IMR-90 (cell line): ENCODE measurements at regions not wholly inside any gene's neighbourhood (a gene's known extent, or its start where the extent isn't known, plus 50 kb on each side); places are given as distances from the start of the nearest gene placed in this dataset.

Source experiments
- ATAC-seq: fragments of 200-7000 bp; cut with Tn5 transposase; 2 replicates; pipeline ENCODE4 v1.9.1; 2020; ENCODE audit warnings: low read depth, mild to moderate bottlenecking, moderate library complexity
- BruUV-seq: library from RNA; stranded (reverse); fragments of 400-500 nt; replicated peaks from 2 replicates; lab custom pipeline; 2021; lab: Mats Ljungman, UMichigan
- CTCF ChIA-PET: fragments of 300-600 bp; formaldehyde crosslinking; extraction: SDS; loops from one replicate; lab custom pipeline; 2021; ENCODE audit warnings: antibody characterized with exemption; lab: Yijun Ruan, JAX
- POLR2A ChIA-PET: fragments of 300-600 bp; sonication (Branson Sonifier 250); formaldehyde crosslinking; loops from one replicate; lab custom pipeline; 2022; ENCODE audit warnings: antibody characterized with exemption; ENCODE audit not compliant: unreplicated experiment; lab: Charles Lee
- DNase-seq: peaks from one replicate; pipeline ENCODE4 v3.0.0; 2013
- H2AFZ ChIP-seq: replicated peaks from 2 replicates; pipeline ENCODE3; 2013; ENCODE audit warnings: low read length, mild to moderate bottlenecking; ENCODE audit not compliant: poor library complexity
- H2AK5ac ChIP-seq: 2 replicates; pipeline ENCODE4 v1.6.1; 2013; ENCODE audit warnings: low read depth, low read length, inconsistent platforms
- H2AK9ac ChIP-seq: replicated peaks from 2 replicates; pipeline ENCODE3; 2013; ENCODE audit warnings: mild to moderate bottlenecking, low read depth, low read length, moderate library complexity; ENCODE audit not compliant: poor library complexity
- H2BK120ac ChIP-seq: 2 replicates; pipeline ENCODE4 v1.6.1; 2013; ENCODE audit warnings: low read depth, low read length, inconsistent platforms
- H2BK15ac ChIP-seq: 3 replicates; pipeline ENCODE4 v1.6.1; 2013; ENCODE audit warnings: low read depth, low read length, inconsistent platforms
- H2BK20ac ChIP-seq: 2 replicates; pipeline ENCODE4 v1.6.1; 2013; ENCODE audit warnings: low read depth, mild to moderate bottlenecking, inconsistent platforms, low read length, moderate library complexity
- H2BK5ac ChIP-seq: 2 replicates; pipeline ENCODE4 v1.6.1; 2013; ENCODE audit warnings: mild to moderate bottlenecking, low read depth, low read length, inconsistent platforms; ENCODE audit not compliant: poor library complexity, severe bottlenecking
- H3K14ac ChIP-seq: replicated peaks from 2 replicates; pipeline ENCODE4 v1.6.1; 2013; ENCODE audit warnings: low read depth, low read length, inconsistent platforms
- H3K18ac ChIP-seq: 2 replicates; pipeline ENCODE4 v1.6.1; 2013; ENCODE audit warnings: low read depth, low read length, control low read depth
- H3K23ac ChIP-seq: 2 replicates; pipeline ENCODE4 v1.6.1; 2013; ENCODE audit warnings: low read depth, low read length, inconsistent platforms
- H3K27ac ChIP-seq: 2 replicates; pipeline ENCODE4 v1.5.1; 2013; ENCODE audit warnings: mild to moderate bottlenecking, control low read depth, low read length; ENCODE audit not compliant: insufficient read depth
- H3K27me3 ChIP-seq: 2 replicates; pipeline ENCODE4 v1.6.1; 2013; ENCODE audit warnings: low read length; ENCODE audit not compliant: control insufficient read depth, insufficient read depth
- H3K36me3 ChIP-seq: 2 replicates; pipeline ENCODE4 v1.6.1; 2013; ENCODE audit warnings: low read length, mixed read lengths; ENCODE audit not compliant: control insufficient read depth, insufficient read depth
- H3K4ac ChIP-seq: 2 replicates; pipeline ENCODE4 v1.6.1; 2013; ENCODE audit warnings: low read depth, low read length, inconsistent platforms
- H3K4me1 ChIP-seq: 2 replicates; pipeline ENCODE4 v1.6.1; 2013; ENCODE audit warnings: low read length, mixed read lengths; ENCODE audit not compliant: control insufficient read depth, insufficient read depth
- H3K4me2 ChIP-seq: 2 replicates; pipeline ENCODE4 v1.6.1; 2013; ENCODE audit warnings: low read depth, mild to moderate bottlenecking, control low read depth, low read length, moderate library complexity
- H3K4me3 ChIP-seq: 2 replicates; pipeline ENCODE4 v1.5.1; 2013; ENCODE audit warnings: low read depth, mild to moderate bottlenecking, control low read depth, low read length, moderate library complexity; ENCODE audit not compliant: insufficient read depth
- H3K56ac ChIP-seq: 2 replicates; pipeline ENCODE4 v1.6.1; 2013; ENCODE audit warnings: low read length, inconsistent platforms; ENCODE audit not compliant: insufficient read depth; ENCODE audit errors: extremely low read depth
- H3K79me1 ChIP-seq, 2 experiments: 2 replicates each; pipeline ENCODE4 v1.6.1; 2013; ENCODE audit warnings: low read length in 2 of 2, inconsistent platforms in 1 of 2, low read depth in 1 of 2
- H3K9ac ChIP-seq: 2 replicates; pipeline ENCODE4 v1.6.1; 2013; ENCODE audit warnings: low read depth, low read length, control low read depth
- H3K9me1 ChIP-seq: 2 replicates; pipeline ENCODE4 v1.6.1; 2013; ENCODE audit warnings: low read length, inconsistent platforms; ENCODE audit not compliant: insufficient read depth
- H3K9me3 ChIP-seq: 2 replicates; pipeline ENCODE4 v1.6.1; 2013; ENCODE audit warnings: low read length; ENCODE audit not compliant: control insufficient read depth, insufficient read depth
- H4K20me1 ChIP-seq: 2 replicates; pipeline ENCODE4 v1.6.1; 2013; ENCODE audit warnings: low read length, inconsistent platforms; ENCODE audit not compliant: insufficient read depth
- H4K5ac ChIP-seq: 2 replicates; pipeline ENCODE4 v1.6.1; 2013; ENCODE audit warnings: mild to moderate bottlenecking, low read depth, low read length, control low read depth
- H4K8ac ChIP-seq, 2 experiments: 2 replicates each; pipeline ENCODE4 v1.6.1; 2013; ENCODE audit warnings: low read depth in 2 of 2, low read length in 2 of 2, control low read depth in 1 of 2, inconsistent platforms in 1 of 2
- H4K91ac ChIP-seq: 2 replicates; pipeline ENCODE4 v1.6.1; 2013; ENCODE audit warnings: low read depth, low read length, inconsistent platforms; ENCODE audit not compliant: insufficient read depth
- BHLHE40 ChIP-seq: fragments of 150-350 bp; IDR thresholded peaks from 2 replicates; pipeline ENCODE4 v1.6.1; 2016; ENCODE audit warnings: mild to moderate bottlenecking, low read depth, low read length
- CEBPB ChIP-seq: IDR thresholded peaks from 2 replicates; pipeline ENCODE4 v1.6.1; 2012; ENCODE audit warnings: low read depth, low read length, improper control_type of control experiment
- CHD1 ChIP-seq: IDR thresholded peaks from 2 replicates; pipeline ENCODE4 v1.6.1; 2012; ENCODE audit warnings: low read depth, low read length, improper control_type of control experiment
- FOS ChIP-seq: fragments of 150-350 bp; IDR thresholded peaks from 2 replicates; pipeline ENCODE4 v1.6.1; 2016; ENCODE audit warnings: low read depth, low read length
- MAFK ChIP-seq: IDR thresholded peaks from 2 replicates; pipeline ENCODE4 v1.6.1; 2012; ENCODE audit warnings: low read depth, low read length, improper control_type of control experiment
- MAZ ChIP-seq: IDR thresholded peaks from 2 replicates; pipeline ENCODE4 v1.6.1; 2012; ENCODE audit warnings: low read depth, mild to moderate bottlenecking, low read length, improper control_type of control experiment, moderate library complexity, borderline replicate concordance
- MXI1 ChIP-seq: IDR thresholded peaks from 2 replicates; pipeline ENCODE4 v1.6.1; 2012; ENCODE audit warnings: low read depth, mild to moderate bottlenecking, low read length, moderate library complexity, borderline replicate concordance
- NFE2L2 ChIP-seq: fragments of 150-350 bp; IDR thresholded peaks from 2 replicates; pipeline ENCODE4 v1.6.1; 2016; ENCODE audit warnings: low read depth, mild to moderate bottlenecking, low read length
- POLR2A ChIP-seq: IDR thresholded peaks from 2 replicates; pipeline ENCODE4 v1.6.1; 2012; ENCODE audit warnings: mild to moderate bottlenecking, low read depth, low read length
- RAD21 ChIP-seq: IDR thresholded peaks from 2 replicates; pipeline ENCODE4 v1.6.1; 2012; ENCODE audit warnings: low read length, improper control_type of control experiment
- RCOR1 ChIP-seq: IDR thresholded peaks from 2 replicates; pipeline ENCODE4 v1.6.1; 2012; ENCODE audit warnings: mild to moderate bottlenecking, low read length, improper control_type of control experiment; ENCODE audit not compliant: insufficient replicate concordance
- RFX5 ChIP-seq: IDR thresholded peaks from 2 replicates; pipeline ENCODE4 v1.8.0; 2012; ENCODE audit warnings: low read depth, mild to moderate bottlenecking, low read length, moderate library complexity
- SMC3 ChIP-seq: fragments of 150-350 bp; IDR thresholded peaks from 2 replicates; pipeline ENCODE4 v1.6.1; 2016; ENCODE audit warnings: low read depth, mild to moderate bottlenecking, antibody characterized with exemption, low read length, moderate library complexity
- USF2 ChIP-seq: fragments of 150-350 bp; IDR thresholded peaks from 2 replicates; pipeline ENCODE4 v1.6.1; 2017; ENCODE audit warnings: mild to moderate bottlenecking, antibody characterized with exemption, low read length, low read depth
- WGBS, 2 experiments: methylation state at CpG; one replicate each; pipeline versions ENCODE4 v1.1.5 to v1.1.7; 2013; ENCODE audit warnings: missing lambda C conversion rate in 2 of 2; ENCODE audit not compliant: insufficient read length in 1 of 2; ENCODE audit errors: extremely low coverage in 2 of 2; 5-methylcytosine and 5-hydroxymethylcytosine counted together
- dilution Hi-C: fragments of 300-500 bp; cut with HindIII; formaldehyde crosslinking; loops from one replicate; pipeline ENCODE4 v1.14.3; 2018; ENCODE audit warnings: low sequenced_read_pairs; ENCODE audit not compliant: unreplicated experiment
- in situ Hi-C: fragments of 300-500 bp; cut with MboI; formaldehyde crosslinking; loops from 3 replicates; pipeline ENCODE4 v1.14.3; 2019; ENCODE audit warnings: low sequenced_read_pairs, inconsistent platforms, mixed read lengths
- intact Hi-C: fragments of 100-400 bp; cut with micrococcal nuclease; formaldehyde crosslinking; loops from 2 replicates; pipeline ENCODE4 v1.10.0; 2022
- TF ChIP-seq, protein P1 (sequence below): fragments of 150-350 bp; IDR thresholded peaks from 2 replicates; pipeline ENCODE4 v1.6.1; 2016; ENCODE audit warnings: low read depth, mild to moderate bottlenecking, low read length, moderate library complexity, borderline replicate concordance
- TF ChIP-seq, protein P2 (sequence below): conservative IDR thresholded peaks from 2 replicates; pipeline ENCODE4 v1.5.1; 2012; ENCODE audit warnings: mild to moderate bottlenecking, low read depth, low read length, improper control_type of control experiment

DNA sequence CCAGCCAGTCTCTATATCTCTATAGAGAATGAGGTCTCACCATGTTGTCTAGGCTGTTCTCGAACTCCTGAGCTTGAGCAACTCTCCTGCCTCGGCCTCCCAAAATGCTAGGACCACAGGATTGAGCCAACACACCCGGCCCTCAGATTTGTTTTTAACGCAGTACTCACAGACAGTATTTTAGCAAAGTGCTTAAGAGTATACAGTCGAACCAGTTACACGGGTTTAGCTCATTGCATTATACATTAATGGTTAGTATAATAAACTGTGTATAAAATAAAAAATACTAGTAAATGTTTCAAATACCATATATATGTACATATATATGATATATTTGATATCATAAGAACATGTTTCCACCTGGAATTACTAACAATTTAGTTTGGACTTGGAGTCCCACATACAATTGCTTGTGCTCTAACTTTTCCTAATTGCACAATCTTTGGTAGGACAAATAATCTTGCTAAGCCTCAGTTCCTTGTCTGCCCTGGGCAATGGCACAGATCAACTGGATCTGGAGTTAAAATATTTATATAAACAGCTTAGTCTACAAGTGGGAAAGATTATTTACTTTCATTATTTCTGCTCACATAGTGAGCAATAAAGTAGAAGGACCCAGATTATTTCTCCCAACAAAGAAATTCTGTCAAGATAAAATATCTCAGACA lies 508.9 kb upstream of the LRATD1 start:
- ChIA-PET POLR2A (no interaction called here), CTCF (no interaction called here)
- Histone ChIP-seq H3K36me3 (no peaks in the 10 kb centered on the region), H3K27me3 (no peaks in the 10 kb centered on the region), H3K23ac (no peak overlapping the region), H2BK5ac (no peak overlapping the region), H2AK9ac (no peak overlapping the region), H2AK5ac (no peak overlapping the region), H3K56ac (no peak overlapping the region), H3K4me3 (no peak overlapping the region), H2BK15ac (no peak overlapping the region), H3K9me1 (no peaks in the 10 kb centered on the region), H3K9ac (no peak overlapping the region), H4K20me1 (no peaks in the 10 kb centered on the region), H2BK120ac (no peak overlapping the region), H3K79me1 (no peaks in the 10 kb centered on the region), H4K8ac (no peak overlapping the region), H3K18ac (no peak overlapping the region), H2AFZ (no peak overlapping the region), H3K4me1 (no peaks in the 10 kb centered on the region), H3K27ac (no peak overlapping the region), H4K5ac (no peak overlapping the region), H4K91ac (no peak overlapping the region), H3K9me3 (peaks cover 7% of the 10 kb centered on the region), H3K14ac (no peak overlapping the region), H3K4ac (no peak overlapping the region), H2BK20ac (no peak overlapping the region), H3K4me2 (no peak overlapping the region)
- dilution Hi-C loops (no loop called here), in situ Hi-C loops (no loop called here), intact Hi-C loops (no loop called here)
- TF ChIP-seq MAZ (no peak), SMC3 (no peak), USF2 (no peak), CEBPB (no peak), MAFK (no peak), NFE2L2 (no peak), RFX5 (no peak), BHLHE40 (no peak), RCOR1 (no peak), FOS (no peak), RAD21 (no peak), POLR2A (no peak), CHD1 (no peak), MXI1 (no peak)
- TF ChIP-seq, protein P1, sequence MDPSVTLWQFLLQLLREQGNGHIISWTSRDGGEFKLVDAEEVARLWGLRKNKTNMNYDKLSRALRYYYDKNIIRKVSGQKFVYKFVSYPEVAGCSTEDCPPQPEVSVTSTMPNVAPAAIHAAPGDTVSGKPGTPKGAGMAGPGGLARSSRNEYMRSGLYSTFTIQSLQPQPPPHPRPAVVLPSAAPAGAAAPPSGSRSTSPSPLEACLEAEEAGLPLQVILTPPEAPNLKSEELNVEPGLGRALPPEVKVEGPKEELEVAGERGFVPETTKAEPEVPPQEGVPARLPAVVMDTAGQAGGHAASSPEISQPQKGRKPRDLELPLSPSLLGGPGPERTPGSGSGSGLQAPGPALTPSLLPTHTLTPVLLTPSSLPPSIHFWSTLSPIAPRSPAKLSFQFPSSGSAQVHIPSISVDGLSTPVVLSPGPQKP = no peak
- TF ChIP-seq, protein P2, sequence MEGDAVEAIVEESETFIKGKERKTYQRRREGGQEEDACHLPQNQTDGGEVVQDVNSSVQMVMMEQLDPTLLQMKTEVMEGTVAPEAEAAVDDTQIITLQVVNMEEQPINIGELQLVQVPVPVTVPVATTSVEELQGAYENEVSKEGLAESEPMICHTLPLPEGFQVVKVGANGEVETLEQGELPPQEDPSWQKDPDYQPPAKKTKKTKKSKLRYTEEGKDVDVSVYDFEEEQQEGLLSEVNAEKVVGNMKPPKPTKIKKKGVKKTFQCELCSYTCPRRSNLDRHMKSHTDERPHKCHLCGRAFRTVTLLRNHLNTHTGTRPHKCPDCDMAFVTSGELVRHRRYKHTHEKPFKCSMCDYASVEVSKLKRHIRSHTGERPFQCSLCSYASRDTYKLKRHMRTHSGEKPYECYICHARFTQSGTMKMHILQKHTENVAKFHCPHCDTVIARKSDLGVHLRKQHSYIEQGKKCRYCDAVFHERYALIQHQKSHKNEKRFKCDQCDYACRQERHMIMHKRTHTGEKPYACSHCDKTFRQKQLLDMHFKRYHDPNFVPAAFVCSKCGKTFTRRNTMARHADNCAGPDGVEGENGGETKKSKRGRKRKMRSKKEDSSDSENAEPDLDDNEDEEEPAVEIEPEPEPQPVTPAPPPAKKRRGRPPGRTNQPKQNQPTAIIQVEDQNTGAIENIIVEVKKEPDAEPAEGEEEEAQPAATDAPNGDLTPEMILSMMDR = no peak
- ATAC-seq = no peak
- 40% methylated on average over 1 of the region's 6 CpGs; no CpG with 5 or more reads in 1 of the 2 experiments for WGBS, 2 experiments
- BruUV-seq = no TSS peak
- no peak for DNase-seq
